Bronchial epithelial cell (primary cell): ENCODE measurements at regions not wholly inside any gene's neighbourhood (a gene's known extent, or its start where the extent isn't known, plus 50 kb on each side); places are given as distances from the start of the nearest gene placed in this dataset.

Experiments used
- DNase-seq: peaks from one replicate; pipeline ENCODE4 v3.0.0-alpha.2; 2010; ENCODE audit warnings: low read depth
- FAIRE-seq: peaks from 2 replicates; lab custom pipeline; 2011; peaks lifted over from hg19 to GRCh38; lab: Jason Lieb, UNC
- H3K27me3 ChIP-seq: 2 replicates; pipeline ENCODE4 v1.5.1; 2011; ENCODE audit warnings: low read length; ENCODE audit not compliant: control insufficient read depth, insufficient read depth
- H3K36me3 ChIP-seq: 2 replicates; pipeline ENCODE4 v1.5.1; 2011; ENCODE audit warnings: low read length; ENCODE audit not compliant: control insufficient read depth, insufficient read depth
- H3K4me3 ChIP-seq: 2 replicates; pipeline ENCODE4 v1.5.1; 2011; ENCODE audit warnings: mild to moderate bottlenecking, low read depth, low read length, control low read depth
- TF ChIP-seq, protein P1 (sequence below): IDR thresholded peaks from 2 replicates; pipeline ENCODE4 v1.5.1; 2011; ENCODE audit warnings: mild to moderate bottlenecking, moderate library complexity, low read length, control low read depth, inconsistent platforms; ENCODE audit not compliant: insufficient read depth, severe bottlenecking

DNA sequence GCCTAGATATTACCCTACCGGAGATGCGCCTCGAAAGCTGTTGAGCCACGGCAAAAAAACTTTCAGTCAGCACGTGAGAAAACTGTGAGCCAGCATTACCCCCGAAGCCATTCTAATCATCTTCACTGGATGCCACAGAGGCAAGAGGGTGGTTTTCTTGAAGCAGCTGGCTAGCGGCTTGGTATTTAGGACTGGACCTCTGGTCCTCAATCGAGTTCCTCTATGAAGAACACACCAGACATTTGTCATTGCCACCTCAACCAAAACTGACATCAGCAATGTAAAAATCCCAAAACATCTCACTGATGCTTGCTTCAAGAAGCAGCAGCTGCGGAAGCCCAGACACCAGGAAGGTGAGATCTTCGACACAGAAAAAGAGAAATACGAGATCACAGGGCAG, 52.8 kb upstream of the SLC66A3 start:
- DNase-seq = no peak
- no peaks in the 10 kb centered on the region for H3K36me3 ChIP-seq
- no peak overlapping the region for H3K4me3 ChIP-seq
- TF ChIP-seq, protein P1, sequence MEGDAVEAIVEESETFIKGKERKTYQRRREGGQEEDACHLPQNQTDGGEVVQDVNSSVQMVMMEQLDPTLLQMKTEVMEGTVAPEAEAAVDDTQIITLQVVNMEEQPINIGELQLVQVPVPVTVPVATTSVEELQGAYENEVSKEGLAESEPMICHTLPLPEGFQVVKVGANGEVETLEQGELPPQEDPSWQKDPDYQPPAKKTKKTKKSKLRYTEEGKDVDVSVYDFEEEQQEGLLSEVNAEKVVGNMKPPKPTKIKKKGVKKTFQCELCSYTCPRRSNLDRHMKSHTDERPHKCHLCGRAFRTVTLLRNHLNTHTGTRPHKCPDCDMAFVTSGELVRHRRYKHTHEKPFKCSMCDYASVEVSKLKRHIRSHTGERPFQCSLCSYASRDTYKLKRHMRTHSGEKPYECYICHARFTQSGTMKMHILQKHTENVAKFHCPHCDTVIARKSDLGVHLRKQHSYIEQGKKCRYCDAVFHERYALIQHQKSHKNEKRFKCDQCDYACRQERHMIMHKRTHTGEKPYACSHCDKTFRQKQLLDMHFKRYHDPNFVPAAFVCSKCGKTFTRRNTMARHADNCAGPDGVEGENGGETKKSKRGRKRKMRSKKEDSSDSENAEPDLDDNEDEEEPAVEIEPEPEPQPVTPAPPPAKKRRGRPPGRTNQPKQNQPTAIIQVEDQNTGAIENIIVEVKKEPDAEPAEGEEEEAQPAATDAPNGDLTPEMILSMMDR = no peak
- FAIRE-seq = no peak
- H3K27me3 ChIP-seq = no peaks in the 10 kb centered on the region

DNA sequence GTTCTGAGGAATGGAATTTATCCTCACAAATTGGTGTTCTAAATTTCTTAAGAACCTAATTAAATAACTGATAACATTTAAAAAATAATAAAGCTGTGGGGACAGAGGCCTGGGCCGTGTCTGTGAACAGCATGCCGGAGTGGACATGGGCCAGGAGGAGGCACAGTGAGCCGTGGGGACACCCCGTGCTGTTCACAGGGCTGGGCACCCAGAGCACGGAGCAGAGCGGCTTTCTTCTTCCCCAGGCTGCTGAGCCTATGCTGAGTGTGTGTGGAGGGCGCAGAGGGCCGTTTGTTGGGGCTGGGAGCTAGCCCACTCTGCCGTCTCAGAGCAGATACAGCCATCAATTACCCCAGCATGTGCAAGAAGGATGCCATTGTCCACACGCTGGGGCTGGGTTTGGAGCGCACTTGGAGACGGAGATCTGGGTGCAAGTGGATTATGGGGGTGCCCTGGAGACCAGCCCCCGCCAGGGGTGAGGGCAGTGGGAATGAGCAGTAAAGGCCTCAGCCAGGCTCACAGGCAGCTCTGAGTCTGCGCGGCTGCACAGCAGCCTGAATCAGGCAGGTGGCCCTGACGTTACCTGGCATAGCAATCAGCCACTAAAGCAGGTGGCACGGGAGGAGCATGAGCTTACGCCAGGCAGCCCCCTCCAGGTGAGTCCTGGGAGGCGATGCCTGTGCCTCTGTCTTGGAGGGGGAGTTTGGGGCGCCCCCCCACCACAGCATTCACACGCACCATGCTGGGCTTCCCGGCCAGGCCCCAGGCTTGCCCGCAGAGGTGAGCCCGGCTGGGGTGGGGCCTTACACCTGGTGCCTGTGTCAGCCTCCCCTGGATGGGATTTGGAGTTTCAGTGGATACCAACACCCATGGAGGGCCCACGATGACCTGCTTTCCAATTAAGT, 52.1 kb upstream of the SLC66A3 start:
- FAIRE-seq = no peak
- DNase-seq = no peak
- H3K36me3 ChIP-seq = no peaks in the 10 kb centered on the region
- no peak overlapping the region for H3K4me3 ChIP-seq
- H3K27me3 ChIP-seq = no peaks in the 10 kb centered on the region
- TF ChIP-seq, protein P1 = no peak

DNA sequence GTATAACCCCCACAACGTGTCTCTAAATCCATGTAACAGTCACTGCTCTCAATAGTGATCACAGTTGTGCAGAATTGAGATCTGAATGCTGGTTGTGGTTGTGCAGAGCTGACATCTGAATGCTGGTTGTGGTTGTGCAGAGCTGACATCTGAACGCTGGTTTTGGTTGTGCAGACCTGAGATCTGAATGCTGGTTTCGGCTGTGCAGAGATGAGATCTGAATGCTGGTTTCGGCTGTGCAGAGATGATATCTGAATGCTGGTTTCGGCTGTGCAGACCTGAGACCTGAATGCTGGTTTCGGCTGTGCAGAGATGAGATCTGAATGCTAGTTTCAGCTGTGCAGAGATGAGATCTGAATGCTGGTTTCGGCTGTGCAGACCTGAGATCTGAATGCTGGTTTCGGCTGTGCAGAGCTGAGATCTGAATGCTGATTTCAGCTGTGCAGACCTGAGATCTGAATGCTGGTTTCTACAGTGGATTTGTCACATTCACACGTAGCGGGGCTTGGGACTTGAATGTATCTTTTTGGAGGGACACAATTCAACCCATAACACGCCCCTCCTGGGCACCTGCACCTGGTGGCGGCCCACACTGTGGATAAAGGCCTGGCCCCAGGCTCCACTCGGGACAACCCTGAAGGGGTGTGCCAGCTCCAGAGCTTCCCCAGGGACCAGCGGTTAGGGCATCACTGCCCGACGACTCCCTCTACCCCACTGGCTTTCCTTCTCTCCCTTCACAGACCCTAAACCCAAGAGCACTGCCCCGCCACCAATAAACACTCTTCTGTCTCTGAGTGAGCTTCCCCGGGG, 51.1 kb upstream of the SLC66A3 start:
- FAIRE-seq = no peak

DNA sequence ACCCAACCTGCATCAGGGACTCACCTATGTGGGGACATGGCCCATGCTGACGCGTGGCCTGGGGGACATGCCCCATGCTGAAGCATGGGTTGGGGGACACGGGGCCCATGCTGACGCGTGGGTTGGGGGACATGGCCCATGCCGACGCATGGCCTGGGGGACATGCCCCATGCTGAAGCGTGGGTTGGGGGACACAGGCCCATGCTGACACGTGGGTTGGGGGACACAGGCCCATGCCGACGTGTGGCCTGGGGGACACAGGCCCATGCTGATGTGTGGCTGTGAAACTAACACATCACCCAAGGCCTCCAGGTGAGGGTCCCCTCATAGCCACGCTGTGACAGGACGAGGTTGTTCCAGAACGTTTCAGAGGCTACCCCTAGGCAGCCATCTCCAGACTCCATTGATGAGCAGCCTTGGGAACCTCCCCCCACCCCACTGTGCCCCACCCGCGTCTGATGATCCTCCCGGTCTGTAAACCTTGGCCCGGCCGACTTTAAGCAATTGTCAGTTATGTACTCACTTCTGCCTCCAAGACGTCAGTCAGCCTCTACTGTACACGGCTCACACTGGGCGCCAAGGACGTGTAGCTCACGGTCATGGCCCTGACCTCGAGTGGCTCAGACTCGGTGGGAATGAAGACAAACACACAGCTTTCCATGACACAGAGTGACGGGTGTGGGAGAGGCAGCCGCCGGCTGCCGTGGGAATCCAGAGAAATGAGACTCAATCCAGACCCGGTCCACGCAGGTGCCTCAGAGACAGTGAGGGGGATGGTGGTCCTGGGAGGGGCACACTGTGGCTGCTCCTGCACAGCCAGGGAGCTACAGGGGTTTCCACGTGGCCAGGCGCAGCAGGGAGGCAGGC, 50.2 kb upstream of the SLC66A3 start:
- TF ChIP-seq, protein P1 = no peak
- DNase-seq (no peak), FAIRE-seq (no peak)
- H3K36me3 ChIP-seq = no peaks in the 10 kb centered on the region
- H3K4me3 ChIP-seq = no peak overlapping the region
- no peaks in the 10 kb centered on the region for H3K27me3 ChIP-seq

More for the DNA sequence above, 51.1 kb upstream of the SLC66A3 start:
- no peak for DNase-seq
- Histone ChIP-seq H3K36me3 (no peaks in the 10 kb centered on the region), H3K4me3 (no peak overlapping the region), H3K27me3 (no peaks in the 10 kb centered on the region)
- TF ChIP-seq, protein P1 = no peak
